ENCODE measurements at regions not wholly inside any gene's neighbourhood (a gene's known extent, or its start where the extent isn't known, plus 50 kb on each side); places are given as distances from the start of the nearest gene placed in this dataset.

GRCh38 chr9:88303721-88304451, 84.4 kb upstream of the SPIN1 start:
- H4K20me1 ChIP-seq (ENCODE audit: low read length): no peaks in the 10 kb centered on the region
- H3K4me1 ChIP-seq (ENCODE audit: insufficient read depth, low read length): no peaks in the 10 kb centered on the region
- H3K27me3 ChIP-seq (ENCODE audit: low read length): no peaks in the 10 kb centered on the region
- ChIA-PET POLR2A (ENCODE audit: unreplicated experiment) (interaction anchor here (0.6 kb wide), 1 partner anchor 196 kb away, joined by 11 read pairs; no protein-coding TSS in a partner anchor), CTCF (no interaction called here)
- no peaks in the 10 kb centered on the region for H3K36me3 ChIP-seq (ENCODE audit: low read depth, low read length)
- no peaks in the 10 kb centered on the region for H3F3A ChIP-seq (ENCODE audit: low read length, unreplicated experiment)
- TF ChIP-seq EZH2 (IDR thresholded peaks at IDR 0.05; ENCODE audit: low read length, unreplicated experiment) (no peak), EZH2phosphoT487 (IDR thresholded peaks at IDR 0.05; ENCODE audit: borderline replicate concordance, low read length) (no peak), CTCF (conservative IDR thresholded peaks at IDR 0.05; ENCODE audit: low read depth, low read length) (no peak)
- intact Hi-C loops (cut with micrococcal nuclease): no loop called here
- H3K79me2 ChIP-seq (ENCODE audit: low read length): no peaks in the 10 kb centered on the region
- H3K9me3 ChIP-seq (ENCODE audit: low read length): no peaks in the 10 kb centered on the region
- H3K9me2 ChIP-seq (replicated peaks; ENCODE audit: low read length): no peaks in the 10 kb centered on the region
- H3K27ac ChIP-seq (ENCODE audit: low read length): no peak overlapping the region
- DNase-seq (peak; percentile 25), ATAC-seq (no peak)
- H2AFZ ChIP-seq (ENCODE audit: low read length): no peak overlapping the region
- BruUV-seq (replicated peaks): no TSS peak
- H3K4me2 ChIP-seq (ENCODE audit: low read length): no peak overlapping the region
- no peak overlapping the region for H3K4me3 ChIP-seq (ENCODE audit: low read length)
- no peak overlapping the region for H3K9ac ChIP-seq (ENCODE audit: low read length)

GRCh38 chr9:88302579-88303324, 85.5 kb upstream of the SPIN1 start:
- no peaks in the 10 kb centered on the region for H3K36me3 ChIP-seq (ENCODE audit: low read depth, low read length)
- no peak for ATAC-seq
- H3K9ac ChIP-seq (ENCODE audit: low read length): no peak overlapping the region
- intact Hi-C loops (cut with micrococcal nuclease): no loop called here
- no peak for DNase-seq
- no peaks in the 10 kb centered on the region for H3F3A ChIP-seq (ENCODE audit: low read length, unreplicated experiment)
- no peak for TF ChIP-seq EZH2phosphoT487 (IDR thresholded peaks at IDR 0.05; ENCODE audit: borderline replicate concordance, low read length)
- TF ChIP-seq EZH2 (IDR thresholded peaks at IDR 0.05; ENCODE audit: low read length, unreplicated experiment): no peak
- TF ChIP-seq CTCF (conservative IDR thresholded peaks at IDR 0.05; ENCODE audit: low read depth, low read length): no peak
- H3K27ac ChIP-seq (ENCODE audit: low read length): no peak overlapping the region
- no peak overlapping the region for H3K4me2 ChIP-seq (ENCODE audit: low read length)
- H3K27me3 ChIP-seq (ENCODE audit: low read length): no peaks in the 10 kb centered on the region
- H4K20me1 ChIP-seq (ENCODE audit: low read length): no peaks in the 10 kb centered on the region
- H3K9me2 ChIP-seq (replicated peaks; ENCODE audit: low read length): no peaks in the 10 kb centered on the region
- H2AFZ ChIP-seq (ENCODE audit: low read length): no peak overlapping the region
- no TSS peak for BruUV-seq (replicated peaks)
- ChIA-PET POLR2A (ENCODE audit: unreplicated experiment) (no interaction called here), CTCF (no interaction called here)
- H3K4me1 ChIP-seq (ENCODE audit: insufficient read depth, low read length): no peaks in the 10 kb centered on the region
- no peak overlapping the region for H3K4me3 ChIP-seq (ENCODE audit: low read length)
- no peaks in the 10 kb centered on the region for H3K9me3 ChIP-seq (ENCODE audit: low read length)
- no peaks in the 10 kb centered on the region for H3K79me2 ChIP-seq (ENCODE audit: low read length)

GRCh38 chr9:88300556-88300955, 87.7 kb upstream of the SPIN1 start:
- no peak overlapping the region for H3K27ac ChIP-seq (ENCODE audit: low read length)
- ATAC-seq (no peak), DNase-seq (no peak)
- no peaks in the 10 kb centered on the region for H3F3A ChIP-seq (ENCODE audit: low read length, unreplicated experiment)
- no peaks in the 10 kb centered on the region for H3K36me3 ChIP-seq (ENCODE audit: low read depth, low read length)
- no peaks in the 10 kb centered on the region for H3K27me3 ChIP-seq (ENCODE audit: low read length)
- no peaks in the 10 kb centered on the region for H3K9me2 ChIP-seq (replicated peaks; ENCODE audit: low read length)
- H4K20me1 ChIP-seq (ENCODE audit: low read length): no peaks in the 10 kb centered on the region
- TF ChIP-seq EZH2phosphoT487 (IDR thresholded peaks at IDR 0.05; ENCODE audit: borderline replicate concordance, low read length) (no peak), EZH2 (IDR thresholded peaks at IDR 0.05; ENCODE audit: low read length, unreplicated experiment) (no peak), CTCF (conservative IDR thresholded peaks at IDR 0.05; ENCODE audit: low read depth, low read length) (no peak)
- H3K79me2 ChIP-seq (ENCODE audit: low read length): no peaks in the 10 kb centered on the region
- H3K9ac ChIP-seq (ENCODE audit: low read length): no peak overlapping the region
- no peak overlapping the region for H2AFZ ChIP-seq (ENCODE audit: low read length)
- H3K4me2 ChIP-seq (ENCODE audit: low read length): no peak overlapping the region
- H3K9me3 ChIP-seq (ENCODE audit: low read length): no peaks in the 10 kb centered on the region
- no peak overlapping the region for H3K4me3 ChIP-seq (ENCODE audit: low read length)
- CTCF ChIA-PET: no interaction called here
- H3K4me1 ChIP-seq (ENCODE audit: insufficient read depth, low read length): no peaks in the 10 kb centered on the region
- POLR2A ChIA-PET (ENCODE audit: unreplicated experiment): no interaction called here
- no TSS peak for BruUV-seq (replicated peaks)
- intact Hi-C loops (cut with micrococcal nuclease): no loop called here
